ES-I3 (cell line): ENCODE measurements at regions not wholly inside any gene's neighbourhood (a gene's known extent, or its start where the extent isn't known, plus 50 kb on each side); places are given as distances from the start of the nearest gene placed in this dataset.
"Not testable (repeated sequence)": the region's sequence is repeated elsewhere in the genome, so short reads cannot be mapped to it uniquely, and the experiment has no call there.

Source experiments
- H3K36me3 ChIP-seq: 2 replicates; pipeline ENCODE4 v1.6.1; 2013; ENCODE audit warnings: mild to moderate bottlenecking, low read length, control low read depth, moderate library complexity; ENCODE audit not compliant: insufficient read depth
- H3K4me1 ChIP-seq: 2 replicates; pipeline ENCODE4 v1.6.1; 2013; ENCODE audit warnings: mild to moderate bottlenecking, control low read depth, low read length; ENCODE audit not compliant: insufficient read depth
- H3K9ac ChIP-seq: 2 replicates; pipeline ENCODE4 v1.6.1; 2013; ENCODE audit warnings: low read depth, mild to moderate bottlenecking, low read length, moderate library complexity
- H3K9me3 ChIP-seq: 2 replicates; pipeline ENCODE4 v1.6.1; 2013; ENCODE audit warnings: mild to moderate bottlenecking, low read length, moderate library complexity; ENCODE audit not compliant: control insufficient read depth, insufficient read depth

DNA sequence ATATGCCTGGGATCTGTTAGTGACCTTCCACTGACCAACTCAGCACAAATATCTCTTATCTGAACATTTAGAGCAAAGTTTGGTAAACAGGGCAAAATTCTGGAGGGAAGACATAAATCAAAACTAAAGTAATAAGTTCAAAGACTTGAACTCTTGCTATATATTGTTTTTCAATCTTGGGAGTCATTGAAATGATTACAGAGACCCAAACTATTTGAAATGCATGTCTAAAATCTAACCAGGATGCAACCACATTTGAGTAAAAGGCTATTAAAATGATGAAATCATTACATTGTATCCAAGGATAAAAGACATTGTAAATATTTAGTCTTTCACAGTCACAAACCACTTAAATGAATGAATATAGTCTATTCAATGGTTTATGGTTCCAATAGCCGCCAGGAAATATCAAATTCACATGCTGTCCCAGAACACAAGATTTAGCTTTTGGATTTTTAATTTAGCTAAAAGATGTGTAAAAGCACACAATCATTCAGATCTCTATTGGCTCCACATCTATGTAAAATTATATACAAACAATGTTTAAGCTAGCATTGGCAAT is 256.6 kb upstream of the EPHA7 start:
- no peak overlapping the region for H3K9ac ChIP-seq
- 0 out of 2 replicates have a peak, but pooled peaks cover 3% of the 10 kb centered on the region for H3K4me1 ChIP-seq
- no peaks in the 10 kb centered on the region for H3K36me3 ChIP-seq
- H3K9me3 ChIP-seq: no peaks in the 10 kb centered on the region

DNA sequence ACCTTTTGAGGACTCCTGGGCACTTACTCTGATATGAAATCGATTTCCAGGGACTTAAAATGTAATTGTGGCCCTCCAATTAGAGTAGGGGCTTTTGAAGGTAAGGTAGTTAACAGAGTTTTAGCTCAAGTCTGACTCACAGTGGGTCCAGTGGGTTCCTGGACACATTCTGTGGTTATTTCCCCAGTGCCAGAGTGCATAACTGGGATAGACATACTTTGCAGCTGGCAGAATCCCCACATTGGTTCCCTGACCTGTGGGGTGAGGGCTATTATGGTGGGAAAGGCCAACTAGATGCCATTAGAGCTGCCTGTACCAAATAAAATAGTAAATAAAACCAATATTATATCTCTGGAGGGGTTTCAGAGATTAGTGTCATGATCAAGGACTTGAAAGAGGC is 243.8 kb upstream of the EPHA7 start:
- Histone ChIP-seq H3K9ac (no peak overlapping the region), H3K36me3 (no peaks in the 10 kb centered on the region), H3K4me1 (no peaks in the 10 kb centered on the region), H3K9me3 (no peaks in the 10 kb centered on the region)

DNA sequence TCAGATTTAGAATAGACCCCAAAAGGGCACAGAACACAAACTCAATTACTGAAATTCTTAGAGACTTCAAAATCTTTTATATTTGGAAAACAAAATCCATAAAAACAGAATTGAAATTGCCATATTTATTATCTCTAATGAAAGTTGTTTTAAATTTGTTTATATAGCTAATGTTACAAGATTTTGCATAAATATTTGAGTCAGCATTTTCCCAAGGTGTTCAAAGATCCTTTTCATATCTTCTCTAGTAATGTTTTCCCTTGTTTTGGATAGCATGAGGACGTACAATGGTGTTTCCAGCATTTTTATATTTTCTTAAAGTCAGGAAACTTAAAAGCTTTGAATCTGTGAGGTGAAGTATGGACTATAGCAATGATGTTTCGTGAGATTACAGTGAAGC is 235.2 kb upstream of the EPHA7 start:
- no peaks in the 10 kb centered on the region for H3K9me3 ChIP-seq
- no peaks in the 10 kb centered on the region for H3K4me1 ChIP-seq
- H3K9ac ChIP-seq: no peak overlapping the region
- no peaks in the 10 kb centered on the region for H3K36me3 ChIP-seq

DNA sequence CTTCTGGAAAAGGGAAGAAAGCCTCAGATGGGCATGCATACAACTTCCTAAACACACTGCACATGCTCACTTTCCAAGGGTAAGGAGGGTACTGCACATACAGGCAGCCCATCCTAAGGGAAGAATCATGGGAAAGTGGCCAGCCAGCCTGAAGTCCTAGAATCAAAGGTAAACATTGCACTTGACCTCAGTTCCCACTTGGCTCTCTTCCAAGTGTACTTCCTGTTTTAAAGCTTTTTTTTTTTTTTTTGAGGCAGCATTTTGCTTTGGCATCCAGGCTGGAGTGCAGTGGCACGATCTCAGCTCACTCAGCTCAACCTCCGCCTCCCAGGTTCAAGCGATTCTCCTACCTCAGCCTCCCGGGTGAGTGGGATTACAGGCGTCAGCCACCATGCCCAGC is 225.3 kb upstream of the EPHA7 start:
- Histone ChIP-seq H3K9ac (no peak overlapping the region), H3K9me3 (no peaks in the 10 kb centered on the region), H3K36me3 (no peaks in the 10 kb centered on the region), H3K4me1 (no peaks in the 10 kb centered on the region)

DNA sequence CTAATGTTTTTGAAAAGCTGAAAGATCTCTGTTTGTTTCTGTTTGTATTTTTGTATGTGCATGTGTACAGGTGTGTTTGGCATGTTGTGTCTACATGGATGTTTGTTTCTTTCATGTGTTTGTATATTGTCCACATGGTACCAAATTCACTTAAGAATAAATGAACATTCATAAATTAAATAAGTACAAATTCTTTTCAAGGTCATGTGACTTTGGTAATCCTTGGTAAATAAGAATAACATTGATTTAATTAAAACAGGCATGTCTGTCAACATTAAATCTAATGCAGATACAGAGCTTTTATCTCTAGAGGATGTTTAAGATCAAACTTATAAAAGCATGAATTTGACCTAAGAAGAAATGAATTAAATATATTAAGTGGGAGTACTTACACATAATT is 219.8 kb upstream of the EPHA7 start:
- Histone ChIP-seq H3K9ac (no peak overlapping the region), H3K9me3 (no peaks in the 10 kb centered on the region), H3K36me3 (no peaks in the 10 kb centered on the region), H3K4me1 (no peaks in the 10 kb centered on the region)

DNA sequence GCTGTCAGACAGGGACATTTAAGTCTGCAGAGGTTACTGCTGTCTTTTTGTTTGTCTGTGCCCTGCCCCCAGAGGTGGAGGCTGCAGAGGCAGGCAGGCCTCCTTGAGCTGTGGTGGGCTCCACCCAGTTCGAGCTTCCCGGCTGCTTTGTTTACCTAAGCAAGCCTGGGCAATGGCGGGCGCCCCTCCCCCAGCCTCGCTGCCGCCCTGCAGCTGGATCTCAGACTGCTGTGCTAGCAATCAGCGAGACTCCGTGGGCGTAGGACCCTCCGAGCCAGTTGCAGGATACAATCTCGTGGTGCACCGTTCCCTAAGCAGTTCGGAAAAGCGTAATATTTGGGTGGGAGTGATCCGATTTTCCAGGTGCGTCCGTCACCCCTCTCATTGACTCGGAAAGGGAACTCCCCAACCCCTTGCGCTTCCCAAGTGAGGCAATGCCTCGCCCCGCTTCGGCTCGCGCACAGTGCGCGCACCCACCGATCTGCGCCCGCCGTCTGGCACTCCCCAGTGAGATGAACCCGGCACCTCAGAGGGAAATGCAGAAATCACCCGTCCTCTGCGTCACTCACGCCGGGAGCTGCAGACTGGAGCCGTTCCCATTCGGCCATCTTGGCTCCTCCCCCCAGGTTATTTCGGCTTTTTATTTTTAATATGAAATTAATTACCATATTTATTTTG is 217.8 kb upstream of the EPHA7 start:
- H3K4me1 ChIP-seq, H3K36me3 ChIP-seq, H3K9me3 ChIP-seq: not testable (repeated sequence)
- peak overlapping the region; percentile 64 for H3K9ac ChIP-seq

DNA sequence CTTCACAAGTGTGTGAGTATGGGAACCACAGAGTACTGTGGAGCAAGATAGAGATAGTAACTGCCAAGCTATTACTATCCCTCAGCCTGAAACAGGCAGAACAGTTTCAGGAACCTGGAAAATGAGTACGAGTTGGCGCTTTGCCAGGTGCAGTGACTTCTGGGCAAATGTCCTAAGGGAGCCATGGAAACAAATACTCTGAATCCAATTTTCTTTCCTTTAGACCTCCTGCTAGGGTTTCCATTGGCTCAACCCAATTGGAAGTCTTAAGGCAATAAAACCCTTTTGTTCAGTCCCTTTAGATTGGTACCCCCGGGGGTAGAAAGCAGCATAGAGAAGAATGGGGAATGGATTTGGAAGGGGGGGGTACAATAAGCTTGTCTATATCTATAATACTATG is 205.0 kb upstream of the EPHA7 start:
- H3K9ac ChIP-seq: no peak overlapping the region
- no peaks in the 10 kb centered on the region for H3K36me3 ChIP-seq
- H3K4me1 ChIP-seq: no peaks in the 10 kb centered on the region
- no peaks in the 10 kb centered on the region for H3K9me3 ChIP-seq

DNA sequence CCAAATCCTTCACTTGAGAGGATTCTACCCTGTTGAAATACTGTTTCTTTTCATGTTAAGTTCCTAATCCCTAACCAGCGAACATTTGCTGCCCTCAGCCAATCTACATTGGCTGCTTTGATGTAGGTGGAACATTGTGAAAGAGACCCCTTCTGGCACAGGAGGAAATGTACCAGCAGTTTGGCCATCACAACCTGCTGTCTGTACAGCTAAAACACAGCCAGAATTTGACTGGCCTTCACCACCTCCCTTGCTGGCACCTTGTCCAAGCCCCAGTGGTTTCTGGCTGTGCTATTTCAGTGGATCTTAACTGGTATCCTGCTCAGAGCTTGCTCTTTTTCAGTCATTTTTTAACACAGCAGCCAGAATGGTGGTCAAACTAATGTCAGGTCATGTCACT is 202.1 kb upstream of the EPHA7 start:
- Histone ChIP-seq H3K9me3 (no peaks in the 10 kb centered on the region), H3K36me3 (no peaks in the 10 kb centered on the region), H3K9ac (no peak overlapping the region), H3K4me1 (no peaks in the 10 kb centered on the region)

DNA sequence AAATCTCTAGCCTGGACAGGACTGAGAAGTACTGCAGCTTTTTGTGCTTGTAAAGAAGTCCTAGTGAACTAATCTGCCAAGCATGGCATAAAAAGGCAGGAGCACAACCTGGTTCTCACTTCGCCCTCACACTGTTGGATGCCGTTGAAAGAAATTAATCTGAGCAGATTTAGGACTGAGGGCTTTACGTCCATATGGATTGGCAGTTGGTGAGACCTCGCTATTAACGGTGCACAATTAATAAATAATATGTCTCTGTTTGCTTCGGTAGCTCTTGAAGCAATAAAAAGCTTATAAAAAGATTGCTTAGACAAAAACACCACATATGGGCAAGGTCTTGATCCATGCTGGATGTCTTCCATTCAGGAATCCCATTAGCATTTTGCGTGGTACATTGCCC is 185.6 kb upstream of the EPHA7 start:
- no peaks in the 10 kb centered on the region for H3K9me3 ChIP-seq
- H3K9ac ChIP-seq: no peak overlapping the region
- no peaks in the 10 kb centered on the region for H3K4me1 ChIP-seq
- H3K36me3 ChIP-seq: no peaks in the 10 kb centered on the region

DNA sequence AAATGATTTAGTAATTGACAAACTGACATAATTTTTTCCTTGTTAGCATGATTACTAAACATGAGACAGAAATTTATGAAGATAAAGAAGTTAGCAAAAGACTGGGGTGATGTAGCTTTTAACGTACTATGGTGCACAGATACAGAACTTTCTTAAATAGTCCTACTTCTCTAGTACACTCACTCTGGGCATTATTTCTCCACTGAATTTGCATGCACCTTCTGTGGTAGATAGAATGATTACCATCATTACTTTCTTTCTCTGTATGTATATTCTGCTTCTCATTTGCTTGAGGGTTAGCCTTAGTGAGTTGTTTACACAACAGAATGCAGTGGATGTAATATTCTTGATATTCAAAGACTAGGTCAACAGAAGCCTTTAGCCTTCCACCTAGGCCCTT is 173.1 kb upstream of the EPHA7 start:
- Histone ChIP-seq H3K4me1 (no peaks in the 10 kb centered on the region), H3K36me3 (no peaks in the 10 kb centered on the region), H3K9me3 (no peaks in the 10 kb centered on the region), H3K9ac (no peak overlapping the region)

DNA sequence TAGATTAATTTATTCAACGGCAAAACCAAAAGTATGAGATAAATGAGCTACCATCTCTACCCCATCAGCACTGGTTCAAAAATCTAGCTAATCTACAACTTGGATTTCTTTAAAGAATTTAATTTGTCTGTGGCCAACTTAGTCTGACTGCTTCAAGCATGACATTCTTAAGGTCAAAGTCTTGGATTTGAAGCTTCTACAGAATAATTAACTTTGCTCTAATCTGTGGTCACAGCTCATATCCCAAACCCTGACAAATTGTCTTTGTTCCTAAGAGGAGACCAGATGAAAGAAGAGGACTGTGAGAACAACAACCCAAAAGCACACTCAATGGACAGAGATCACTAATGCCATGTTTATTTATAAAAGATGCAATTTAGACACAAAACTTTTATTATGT is 166.9 kb upstream of the EPHA7 start:
- Histone ChIP-seq H3K9me3 (no peaks in the 10 kb centered on the region), H3K36me3 (no peaks in the 10 kb centered on the region), H3K9ac (no peak overlapping the region), H3K4me1 (no peaks in the 10 kb centered on the region)

DNA sequence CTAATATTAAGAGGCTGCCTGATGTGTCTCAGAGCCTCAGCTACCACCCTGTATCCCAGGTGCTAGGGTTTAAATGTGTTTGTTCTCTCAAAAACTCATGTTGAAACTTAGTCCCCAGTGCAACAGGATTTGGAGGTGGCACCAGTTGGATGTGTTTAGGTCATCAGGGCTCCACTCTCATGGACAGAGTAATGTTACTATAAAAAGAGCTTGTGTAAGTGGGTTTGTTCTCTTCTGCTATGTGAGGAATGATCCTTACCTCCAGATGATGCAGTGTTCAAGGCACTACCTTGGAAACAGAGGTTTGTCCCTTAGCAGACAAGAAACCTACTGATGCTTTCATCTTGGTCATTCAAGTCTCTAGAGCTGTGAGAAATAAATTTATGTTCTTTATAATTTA is 164.9 kb upstream of the EPHA7 start:
- Histone ChIP-seq H3K4me1 (peaks cover 7% of the 10 kb centered on the region; the same call in 1 of the 2 replicates), H3K9me3 (no peaks in the 10 kb centered on the region), H3K9ac (no peak overlapping the region), H3K36me3 (no peaks in the 10 kb centered on the region)

DNA sequence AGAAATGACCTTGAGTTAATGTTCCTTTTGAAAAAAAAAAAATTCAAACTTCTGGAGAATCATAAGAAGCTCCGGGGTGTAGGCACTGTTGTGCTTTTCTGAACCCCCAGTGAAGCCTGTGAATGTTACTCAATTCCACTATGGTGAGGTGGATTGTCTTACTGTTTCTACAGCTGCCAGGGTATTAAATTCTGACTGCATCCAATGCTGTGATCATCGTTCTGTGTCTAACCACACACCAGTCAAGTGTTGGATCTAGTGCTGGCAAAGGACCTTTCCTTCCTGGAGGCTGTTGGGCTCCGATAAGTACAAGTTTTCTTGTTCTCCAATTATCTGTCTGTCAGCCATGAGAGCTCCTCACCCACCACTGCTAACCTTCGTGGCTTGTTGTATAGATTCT is 162.0 kb upstream of the EPHA7 start:
- H3K9ac ChIP-seq: no peak overlapping the region
- no peaks in the 10 kb centered on the region for H3K36me3 ChIP-seq
- peaks cover 7% of the 10 kb centered on the region; the same call in 1 of the 2 replicates for H3K4me1 ChIP-seq
- H3K9me3 ChIP-seq: no peaks in the 10 kb centered on the region

DNA sequence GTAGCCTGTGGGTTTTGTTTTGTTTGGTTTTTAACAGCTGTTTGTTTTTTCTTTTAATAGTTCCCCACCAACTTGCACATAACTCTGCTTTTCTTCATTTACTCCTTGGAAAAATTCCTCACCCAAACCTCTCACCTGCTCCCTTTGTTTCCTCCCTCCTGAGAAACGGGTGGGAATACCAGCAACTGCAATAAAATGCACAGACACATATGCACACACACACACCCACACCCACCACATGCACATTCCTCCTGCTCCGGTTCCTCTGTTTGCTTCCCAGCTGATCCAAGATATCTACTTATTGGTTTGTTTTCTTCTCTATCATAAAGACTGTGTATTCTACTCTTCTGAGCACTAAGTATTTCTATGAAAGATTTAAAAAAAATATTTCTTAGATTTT is 161.1 kb upstream of the EPHA7 start:
- Histone ChIP-seq H3K4me1 (peaks cover 7% of the 10 kb centered on the region; the same call in 1 of the 2 replicates), H3K9ac (no peak overlapping the region), H3K9me3 (no peaks in the 10 kb centered on the region), H3K36me3 (no peaks in the 10 kb centered on the region)

DNA sequence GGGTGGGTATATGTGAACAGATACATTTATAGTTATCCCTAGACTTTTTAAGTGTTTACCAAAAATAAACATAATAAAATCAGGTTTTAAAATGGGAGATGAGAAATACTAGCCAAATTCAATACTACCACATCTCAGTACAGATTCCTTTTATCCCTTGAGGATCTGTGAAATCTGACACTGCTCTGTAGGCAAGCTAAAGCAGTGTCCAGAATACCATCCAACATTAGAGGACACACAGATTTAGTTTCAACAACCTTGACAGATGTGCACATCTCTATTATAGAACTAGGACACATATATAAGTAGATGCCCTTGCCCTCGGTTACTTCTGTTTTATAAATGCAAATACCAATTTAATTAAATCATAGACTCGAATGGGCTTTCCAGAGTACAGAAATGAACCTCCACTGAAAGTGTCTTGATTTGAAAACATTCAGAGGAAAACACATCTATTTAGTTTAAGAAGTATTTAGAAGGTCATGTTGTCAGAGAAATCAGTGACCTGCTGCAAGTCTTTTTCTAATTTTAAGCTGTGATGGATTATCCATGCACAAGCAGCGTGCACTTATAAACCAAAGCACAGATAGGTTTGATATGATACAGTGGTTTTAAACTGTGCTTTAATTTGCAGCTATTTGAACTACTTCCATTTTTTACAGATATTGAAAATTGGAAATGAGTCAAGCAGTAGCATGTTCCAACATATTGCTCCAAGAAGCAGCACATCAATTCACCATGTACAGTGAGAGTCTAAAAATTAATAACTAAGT is 156.3 kb upstream of the EPHA7 start:
- Histone ChIP-seq H3K9ac (no peak overlapping the region), H3K4me1 (peaks cover 6% of the 10 kb centered on the region; the same call in 1 of the 2 replicates), H3K9me3 (no peaks in the 10 kb centered on the region), H3K36me3 (no peaks in the 10 kb centered on the region)
